CD4-positive, alpha-beta T cell treated with Interleukin-17A for 4 hours (primary cell): ENCODE measurements at regions not wholly inside any gene's neighbourhood (a gene's known extent, or its start where the extent isn't known, plus 50 kb on each side); places are given as distances from the start of the nearest gene placed in this dataset.

ENCODE experiments used
- DNase-seq: peaks from one replicate; pipeline ENCODE4 v3.0.0-alpha.2; 2020; ENCODE audit warnings: mixed read lengths

DNA sequence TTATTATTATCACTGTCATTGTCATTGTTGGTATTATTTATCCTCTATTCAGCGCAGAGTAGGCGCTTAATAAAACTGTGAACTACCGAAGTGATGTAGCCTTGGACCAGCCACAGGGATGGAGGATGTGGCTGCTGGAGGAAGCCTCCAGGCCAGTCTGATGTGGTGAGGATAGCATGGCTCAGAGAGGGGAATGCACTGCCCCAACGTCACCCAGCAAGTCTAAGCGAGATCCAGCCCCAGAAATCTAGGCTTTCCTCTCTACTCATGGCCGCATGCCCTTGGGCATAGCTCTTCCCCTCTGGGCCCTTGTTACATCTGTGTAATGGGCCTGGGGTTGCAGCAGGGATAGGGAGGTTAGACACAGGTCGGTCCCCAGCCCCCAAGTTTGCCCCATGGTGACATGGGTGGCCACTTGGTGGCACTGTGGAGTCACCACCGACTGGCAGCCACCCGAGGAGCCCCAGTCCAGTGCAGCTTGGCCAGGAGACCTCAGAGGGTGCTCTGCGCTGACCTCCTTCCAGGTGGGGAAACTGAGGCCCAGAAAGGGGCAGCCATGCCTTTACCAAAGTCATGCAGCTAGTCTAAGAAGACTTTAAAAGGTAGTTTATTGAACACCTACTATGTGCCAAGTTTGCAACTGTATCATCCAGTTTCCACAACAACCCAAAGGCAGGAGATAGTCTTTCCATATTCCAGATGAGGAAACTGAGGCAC, 395.7 kb downstream of the MN1 start:
- peak; percentile 7 for DNase-seq

DNA sequence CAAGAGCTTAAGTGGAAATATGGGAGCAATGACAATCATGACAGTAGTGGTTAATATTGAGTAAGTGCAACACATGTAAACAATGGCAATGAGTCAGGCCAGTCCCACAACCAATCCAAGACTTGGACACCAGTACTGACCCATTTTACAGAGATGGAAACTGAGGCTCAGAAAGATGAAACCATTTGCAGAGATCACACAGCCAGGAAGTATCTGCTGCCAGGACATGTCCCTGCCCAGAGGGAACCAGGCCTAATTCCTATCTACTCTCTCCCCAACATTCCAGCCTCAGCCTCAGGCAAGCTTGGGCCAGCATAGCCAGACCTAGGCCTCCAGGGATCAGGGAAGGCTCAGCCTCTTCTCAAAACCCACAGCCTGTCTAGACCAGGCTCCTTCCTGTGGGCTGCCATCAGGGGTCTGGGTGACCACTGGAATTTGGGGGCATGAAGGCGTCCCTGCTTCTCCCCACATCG, 395.1 kb downstream of the MN1 start:
- DNase-seq: no peak

GRCh38 chr22:27407369-27407985, 394.1 kb downstream of the MN1 start:
- no peak for DNase-seq

DNA sequence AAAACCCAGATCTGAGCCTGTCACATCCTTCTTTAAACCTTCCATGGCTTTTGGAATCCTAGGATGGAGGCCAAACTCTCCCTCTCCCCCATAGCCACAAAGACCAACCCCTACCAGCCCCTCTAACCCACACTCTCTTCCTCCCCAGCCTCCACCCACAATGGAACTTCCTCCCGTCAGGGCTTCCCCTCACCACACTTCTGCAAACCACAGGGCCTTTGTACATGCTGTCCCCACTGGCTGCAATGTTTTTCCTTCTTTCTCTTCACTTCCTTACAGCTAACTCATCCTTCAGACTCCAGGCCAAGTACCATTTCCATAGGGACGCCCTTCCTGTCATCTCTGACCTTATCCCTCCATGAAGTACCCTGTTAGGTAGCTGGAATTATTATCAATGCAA, 393.5 kb downstream of the MN1 start:
- no peak for DNase-seq

DNA sequence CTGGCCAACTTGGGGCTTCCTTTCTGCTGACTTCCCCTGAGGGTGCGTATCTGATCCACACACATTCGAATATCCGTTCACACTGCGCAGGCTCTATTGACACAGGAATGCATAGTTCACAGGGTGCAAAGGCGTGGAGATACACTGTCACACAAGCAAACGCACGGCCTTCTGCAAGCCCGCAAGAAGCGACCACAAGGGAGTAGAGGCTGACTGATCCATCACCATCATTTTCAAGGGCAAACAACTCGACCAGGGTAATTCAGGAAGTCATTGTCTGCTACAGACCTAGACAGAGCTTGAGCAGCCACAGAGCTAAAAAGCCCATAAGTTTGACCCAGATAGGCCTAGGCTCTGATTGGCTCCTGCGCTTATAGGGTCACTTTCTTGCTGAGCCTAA, 392.3 kb downstream of the MN1 start:
- DNase-seq: no peak

- no peak for DNase-seq
Measured at GRCh38 chr22:27412866-27413445, 388.6 kb downstream of the MN1 start.

DNA sequence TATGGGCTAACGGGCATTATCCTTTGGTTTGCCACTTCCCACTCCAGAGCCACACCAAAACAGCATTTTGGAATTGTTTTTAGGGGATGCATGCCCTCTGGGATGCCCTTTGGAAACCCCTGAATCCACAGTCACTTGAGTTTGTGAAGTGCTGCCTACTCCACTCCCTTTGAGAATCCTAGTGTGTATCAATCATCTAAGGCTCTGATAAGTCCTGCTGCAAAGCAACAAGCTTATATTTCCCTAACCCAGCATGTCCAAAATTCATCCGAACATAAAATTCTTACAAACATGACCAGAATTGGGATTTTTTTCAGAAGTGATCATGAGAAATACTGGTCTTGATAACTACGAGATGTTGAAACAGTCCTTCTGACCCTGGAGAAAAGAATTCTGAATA, 387.9 kb downstream of the MN1 start:
- DNase-seq: no peak

- no peak for DNase-seq
Measured at GRCh38 chr22:27416511-27417420, 384.8 kb downstream of the MN1 start.

GRCh38 chr22:27417421-27417814, 384.1 kb downstream of the MN1 start:
- no peak for DNase-seq

GRCh38 chr22:27418261-27418660, 383.3 kb downstream of the MN1 start:
- DNase-seq: no peak

DNA sequence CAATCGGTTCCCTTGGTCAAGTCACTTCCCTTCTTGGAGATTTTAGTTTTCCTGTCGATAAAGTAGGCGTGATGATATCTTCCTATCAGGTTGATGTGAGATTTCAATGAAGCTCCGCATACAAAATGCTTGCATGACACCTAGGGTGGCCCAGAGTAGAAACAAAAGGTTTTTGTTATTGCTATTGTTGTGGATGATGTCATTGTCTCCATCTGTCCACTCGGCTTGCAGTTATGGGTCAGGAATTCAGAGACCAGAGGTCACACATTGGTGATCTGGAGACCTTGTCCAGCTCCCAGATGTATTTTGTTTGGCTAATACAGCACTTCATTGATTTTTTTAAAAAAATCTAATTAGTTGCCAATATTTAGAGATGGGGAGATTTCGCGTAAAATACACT, 382.1 kb downstream of the MN1 start:
- DNase-seq: no peak

- no peak for DNase-seq
Measured at GRCh38 chr22:27420195-27420816, 381.2 kb downstream of the MN1 start.

DNA sequence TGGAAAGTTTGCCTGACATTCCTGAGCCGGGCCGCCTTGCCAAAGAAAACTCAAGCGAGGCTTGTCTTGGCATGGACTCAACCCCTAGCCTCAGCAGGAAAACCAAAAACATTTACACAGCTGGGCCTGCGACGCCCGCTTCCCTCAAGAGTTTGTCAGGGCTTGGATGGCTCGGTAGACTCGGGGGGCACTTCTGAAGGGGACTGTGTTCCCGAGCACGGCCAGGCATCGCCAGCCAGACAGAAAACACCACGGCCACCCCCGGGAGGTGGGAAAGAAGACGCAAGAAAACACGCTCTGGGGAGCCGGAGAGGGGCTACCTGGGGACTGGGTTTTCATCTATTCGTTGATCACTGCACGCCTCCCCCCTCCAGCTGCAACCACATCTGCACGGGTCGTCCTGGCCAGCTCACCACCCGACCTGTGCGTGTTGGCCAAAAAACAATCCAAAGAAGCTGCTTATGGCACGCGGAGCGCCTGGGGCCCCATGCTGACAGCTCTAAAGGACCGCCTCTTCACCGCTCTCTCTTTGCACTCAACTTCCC, 380.7 kb downstream of the MN1 start:
- DNase-seq: no peak

- no peak for DNase-seq
Measured at GRCh38 chr22:27422442-27422841, 379.1 kb downstream of the MN1 start.

GRCh38 chr22:27424319-27424718, 377.2 kb downstream of the MN1 start:
- DNase-seq: no peak

GRCh38 chr22:27429476-27429875, 372.1 kb downstream of the MN1 start:
- DNase-seq: no peak

- DNase-seq: no peak
Measured at GRCh38 chr22:27431081-27431480, 370.5 kb downstream of the MN1 start.

GRCh38 chr22:27431896-27432295, 369.7 kb downstream of the MN1 start:
- no peak for DNase-seq

GRCh38 chr22:27433099-27433498, 368.5 kb downstream of the MN1 start:
- DNase-seq: no peak

- no peak for DNase-seq
Measured at GRCh38 chr22:27433585-27434190, 367.9 kb downstream of the MN1 start.

- DNase-seq: no peak
Measured at GRCh38 chr22:27434898-27435297, 366.7 kb downstream of the MN1 start.
